ENCODE measurements at regions not wholly inside any gene's neighbourhood (a gene's known extent, or its start where the extent isn't known, plus 50 kb on each side); places are given as distances from the start of the nearest gene placed in this dataset.

GRCh38 chr1:175857756-175858155 is 114.4 kb upstream of the TNR start:
- TF ChIP-seq CTCF (IDR thresholded peaks at IDR 0.05; ENCODE audit: low read depth, low read length) (no peak), EZH2phosphoT487 (IDR thresholded peaks at IDR 0.05; ENCODE audit: low read depth) (no peak)
